HCT116 (cell line): ENCODE measurements at regions not wholly inside any gene's neighbourhood (a gene's known extent, or its start where the extent isn't known, plus 50 kb on each side); places are given as distances from the start of the nearest gene placed in this dataset.

Experiments used
- ATAC-seq: fragments of 200-7000 bp; cut with Tn5 transposase; 2 replicates; pipeline ENCODE4 v1.9.1; 2020; ENCODE audit warnings: mild to moderate bottlenecking, moderate library complexity
- BruUV-seq: library from RNA; stranded (reverse); fragments of 400-500 nt; replicated peaks from 2 replicates; lab custom pipeline; 2021; lab: Mats Ljungman, UMichigan
- CTCF ChIA-PET: fragments of 300-600 bp; sonication (Branson Sonifier 250); formaldehyde crosslinking; loops from one replicate; lab custom pipeline; 2021; ENCODE audit warnings: antibody characterized with exemption; lab: Charles Lee
- POLR2A ChIA-PET: fragments of 300-600, 350-600 bp; sonication (Branson Sonifier 250); formaldehyde crosslinking; loops from one replicate; lab custom pipeline; 2021; ENCODE audit warnings: antibody characterized with exemption; lab: Charles Lee
- RAD21 ChIA-PET, 2 experiments: fragments of 300-600 bp; sonication (Branson Sonifier 250); formaldehyde crosslinking; loops; one replicate each; lab custom pipeline; 2023; ENCODE audit warnings: low total read pairs in 2 of 2; ENCODE audit not compliant: uncharacterized antibody in 2 of 2, unreplicated experiment in 2 of 2, low non-redundant PET in 1 of 2; lab: Charles Lee
- DNase-seq: peaks from one replicate; pipeline ENCODE4 v3.0.0-alpha.2; 2010; ENCODE audit warnings: low read depth, low spot score
- H2AFZ ChIP-seq: fragments of 200-600 bp; shearing (Covaris generic), sonication (generic); 2 replicates; pipeline ENCODE4 v1.6.1; 2017; ENCODE audit warnings: low read depth, mixed run types, mixed read lengths, antibody characterized with exemption, low read length; ENCODE audit not compliant: poor library complexity, severe bottlenecking
- H3K27ac ChIP-seq: 2 replicates; pipeline ENCODE4 v1.5.1; 2012; ENCODE audit warnings: low read depth, low read length
- H3K27me3 ChIP-seq: fragments of 200-600 bp; sonication (generic); 2 replicates; pipeline ENCODE4 v1.6.1; 2016; ENCODE audit warnings: mixed run types, low read length, mixed read lengths; ENCODE audit not compliant: insufficient read depth
- H3K36me3 ChIP-seq, 2 experiments: fragments of 200-500 bp in 1 of 2; fragments of 200-600 bp in 1 of 2; sonication (Bioruptor generic) in 1 of 2; sonication (generic) in 1 of 2; 2 replicates each; pipeline versions ENCODE4 v1.5.1 to v1.6.1; 2014 to 2016; ENCODE audit warnings: low read length in 2 of 2, inconsistent platforms in 1 of 2, mixed read lengths in 1 of 2, mixed run types in 1 of 2; ENCODE audit not compliant: insufficient read depth in 2 of 2, control insufficient read depth in 1 of 2
- H3K4me1 ChIP-seq, 2 experiments: fragments of 200-600 bp in 1 of 2; sonication (generic) in 1 of 2; 2 replicates each; pipeline versions ENCODE4 v1.5.1 to v1.6.1; 2012 to 2017; ENCODE audit warnings: low read length in 2 of 2, inconsistent platforms in 1 of 2, mild to moderate bottlenecking in 1 of 2, mixed read lengths in 1 of 2, mixed run types in 1 of 2, moderate library complexity in 1 of 2; ENCODE audit not compliant: insufficient read depth in 2 of 2, control insufficient read depth in 1 of 2
- H3K4me2 ChIP-seq: fragments of 200-600 bp; sonication (generic); 2 replicates; pipeline ENCODE4 v1.6.1; 2017; ENCODE audit warnings: mixed run types, low read length, mixed read lengths
- H3K4me3 ChIP-seq, 2 experiments: fragments of 200-600 bp in 1 of 2; sonication (generic) in 1 of 2; replicated peaks in 1 of 2; 2 replicates each; pipeline ENCODE4 v1.5.1; 2011 to 2016; ENCODE audit warnings: low read length in 2 of 2, control low read depth in 1 of 2, low read depth in 1 of 2, mild to moderate bottlenecking in 1 of 2, mixed read lengths in 1 of 2, mixed run types in 1 of 2
- H3K79me2 ChIP-seq: fragments of 200-600 bp; sonication (generic); 2 replicates; pipeline ENCODE4 v1.6.1; 2017; ENCODE audit warnings: mild to moderate bottlenecking, mixed run types, low read length, moderate library complexity, mixed read lengths; ENCODE audit not compliant: insufficient read depth
- H3K9ac ChIP-seq: fragments of 200-600 bp; sonication (generic); 2 replicates; pipeline ENCODE4 v1.6.1; 2016; ENCODE audit warnings: low read length, mixed read lengths
- H3K9me2 ChIP-seq: fragments of 200-600 bp; sonication (generic), shearing (Covaris generic); 2 replicates; pipeline ENCODE4 v1.6.1; 2017; ENCODE audit warnings: mixed run types, mild to moderate bottlenecking, moderate library complexity; ENCODE audit not compliant: insufficient read depth
- H3K9me3 ChIP-seq, 2 experiments: fragments of 200-500 bp in 1 of 2; fragments of 200-600 bp in 1 of 2; sonication (Bioruptor generic) in 1 of 2; sonication (generic) in 1 of 2; 2 replicates each; pipeline ENCODE4 v1.6.1; 2014 to 2017; ENCODE audit warnings: low read length in 2 of 2, mixed read lengths in 2 of 2, inconsistent platforms in 1 of 2, low read depth in 1 of 2, mild to moderate bottlenecking in 1 of 2, mixed run types in 1 of 2, moderate library complexity in 1 of 2; ENCODE audit not compliant: control insufficient read depth in 1 of 2, insufficient read depth in 1 of 2
- H4K20me1 ChIP-seq: fragments of 200-600 bp; sonication (generic), shearing (Covaris generic); 2 replicates; pipeline ENCODE4 v1.6.1; 2017; ENCODE audit warnings: mixed run types, mild to moderate bottlenecking, moderate library complexity; ENCODE audit not compliant: insufficient read depth
- CEBPB ChIP-seq: IDR thresholded peaks from 2 replicates; pipeline ENCODE4 v1.6.1; 2012; ENCODE audit warnings: low read depth
- EGR1 ChIP-seq: IDR thresholded peaks from 2 replicates; pipeline ENCODE4 v1.6.1; 2012; ENCODE audit warnings: low read depth
- ELF1 ChIP-seq: IDR thresholded peaks from 2 replicates; pipeline ENCODE4 v1.6.1; 2012; ENCODE audit warnings: low read depth, borderline replicate concordance
- EZH2 ChIP-seq: fragments of 200-600 bp; sonication (generic); IDR thresholded peaks from 2 replicates; pipeline ENCODE4 v1.6.1; 2017; ENCODE audit warnings: antibody characterized with exemption, mixed run types
- JUND ChIP-seq: IDR thresholded peaks from 2 replicates; pipeline ENCODE4 v1.6.1; 2012
- POLR2A ChIP-seq: IDR thresholded peaks from 2 replicates; pipeline ENCODE4 v1.7.0; 2011; ENCODE audit warnings: borderline replicate concordance; ENCODE audit not compliant: insufficient read depth, insufficient read length; ENCODE audit errors: extremely low read depth
- RAD21 ChIP-seq: IDR thresholded peaks from 2 replicates; pipeline ENCODE4 v1.6.1; 2012; ENCODE audit warnings: low read depth, mild to moderate bottlenecking
- SP1 ChIP-seq: IDR thresholded peaks from 2 replicates; pipeline ENCODE4 v1.6.1; 2012; ENCODE audit warnings: low read depth
- SRF ChIP-seq: IDR thresholded peaks from 2 replicates; pipeline ENCODE4 v1.6.1; 2012; ENCODE audit warnings: low read depth
- TCF7L2 ChIP-seq: IDR thresholded peaks from 2 replicates; pipeline ENCODE4 v1.7.0; 2011; ENCODE audit warnings: borderline replicate concordance, inconsistent platforms; ENCODE audit not compliant: insufficient read depth, insufficient read length; ENCODE audit errors: extremely low read depth
- YY1 ChIP-seq: IDR thresholded peaks from 2 replicates; pipeline ENCODE4 v1.6.1; 2011; ENCODE audit warnings: low read length, low read depth, moderate library complexity, mild to moderate bottlenecking; ENCODE audit not compliant: insufficient replicate concordance; ENCODE audit errors: extremely low read depth
- ZFX ChIP-seq: fragments of 450-650 bp; IDR thresholded peaks from 2 replicates; pipeline ENCODE4 v1.6.1; 2017
- ZNF274 ChIP-seq: fragments of 200-500 bp; sonication (Bioruptor generic); IDR thresholded peaks from 2 replicates; pipeline ENCODE4 v1.6.1; 2014; ENCODE audit warnings: mild to moderate bottlenecking, low read depth, low read length, inconsistent platforms
- intact Hi-C: fragments of 100-400 bp; cut with micrococcal nuclease; formaldehyde crosslinking; loops from 2 replicates; pipeline ENCODE4 v1.10.0; 2022
- TF ChIP-seq, protein P1 (sequence below): IDR thresholded peaks from 2 replicates; pipeline ENCODE4 v1.6.1; 2012
- TF ChIP-seq, protein P2 (sequence below): IDR thresholded peaks from 2 replicates; pipeline ENCODE4 v1.6.1; 2012
- TF ChIP-seq, protein P3 (sequence below): IDR thresholded peaks from 2 replicates; pipeline ENCODE4 v1.6.1; 2012; ENCODE audit warnings: low read depth
- TF ChIP-seq, protein P4 (sequence below), 3 experiments: fragments of 200-600 bp in 1 of 3; sonication (generic) in 1 of 3; IDR thresholded peaks in 2 of 3; conservative IDR thresholded peaks in 1 of 3; 2 replicates each; pipeline ENCODE4 v1.5.1; 2012 to 2017; ENCODE audit warnings: low read depth in 2 of 3, low read length in 2 of 3, antibody characterized with exemption in 1 of 3, borderline replicate concordance in 1 of 3, control low read depth in 1 of 3, mild to moderate bottlenecking in 1 of 3, mixed read lengths in 1 of 3, mixed run types in 1 of 3, moderate library complexity in 1 of 3; ENCODE audit not compliant: insufficient read depth in 1 of 3

DNA sequence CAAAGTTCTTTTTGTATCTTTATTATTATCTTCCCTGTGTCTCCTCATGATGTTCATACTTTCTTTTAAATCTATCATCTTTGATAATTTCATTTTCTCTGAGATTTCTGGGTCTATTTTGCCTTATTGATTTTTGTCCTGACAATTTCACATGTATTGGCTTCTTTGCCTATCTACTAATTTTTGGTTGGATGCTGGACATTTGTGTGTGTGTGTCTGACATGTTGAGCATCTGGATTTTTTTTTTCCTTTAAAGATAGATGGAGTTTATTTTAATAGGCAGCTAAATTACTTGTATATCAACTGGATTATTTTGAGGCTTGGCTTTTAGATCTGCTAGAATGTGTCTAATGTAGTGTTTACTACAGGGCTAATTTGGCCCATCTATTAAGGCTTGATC lies 178.0 kb upstream of the MOCS2 start:
- TF ChIP-seq, protein P1, sequence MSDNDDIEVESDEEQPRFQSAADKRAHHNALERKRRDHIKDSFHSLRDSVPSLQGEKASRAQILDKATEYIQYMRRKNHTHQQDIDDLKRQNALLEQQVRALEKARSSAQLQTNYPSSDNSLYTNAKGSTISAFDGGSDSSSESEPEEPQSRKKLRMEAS, result no peak
- TF ChIP-seq POLR2A (no peak), SP1 (no peak), TCF7L2 (no peak), RAD21 (no peak), JUND (no peak), ELF1 (no peak), SRF (no peak), YY1 (no peak), EZH2 (no peak), CEBPB (no peak), EGR1 (no peak), ZNF274 (no peak), ZFX (no peak)
- TF ChIP-seq, protein P2, sequence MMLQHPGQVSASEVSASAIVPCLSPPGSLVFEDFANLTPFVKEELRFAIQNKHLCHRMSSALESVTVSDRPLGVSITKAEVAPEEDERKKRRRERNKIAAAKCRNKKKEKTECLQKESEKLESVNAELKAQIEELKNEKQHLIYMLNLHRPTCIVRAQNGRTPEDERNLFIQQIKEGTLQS, result no peak
- TF ChIP-seq, protein P3, sequence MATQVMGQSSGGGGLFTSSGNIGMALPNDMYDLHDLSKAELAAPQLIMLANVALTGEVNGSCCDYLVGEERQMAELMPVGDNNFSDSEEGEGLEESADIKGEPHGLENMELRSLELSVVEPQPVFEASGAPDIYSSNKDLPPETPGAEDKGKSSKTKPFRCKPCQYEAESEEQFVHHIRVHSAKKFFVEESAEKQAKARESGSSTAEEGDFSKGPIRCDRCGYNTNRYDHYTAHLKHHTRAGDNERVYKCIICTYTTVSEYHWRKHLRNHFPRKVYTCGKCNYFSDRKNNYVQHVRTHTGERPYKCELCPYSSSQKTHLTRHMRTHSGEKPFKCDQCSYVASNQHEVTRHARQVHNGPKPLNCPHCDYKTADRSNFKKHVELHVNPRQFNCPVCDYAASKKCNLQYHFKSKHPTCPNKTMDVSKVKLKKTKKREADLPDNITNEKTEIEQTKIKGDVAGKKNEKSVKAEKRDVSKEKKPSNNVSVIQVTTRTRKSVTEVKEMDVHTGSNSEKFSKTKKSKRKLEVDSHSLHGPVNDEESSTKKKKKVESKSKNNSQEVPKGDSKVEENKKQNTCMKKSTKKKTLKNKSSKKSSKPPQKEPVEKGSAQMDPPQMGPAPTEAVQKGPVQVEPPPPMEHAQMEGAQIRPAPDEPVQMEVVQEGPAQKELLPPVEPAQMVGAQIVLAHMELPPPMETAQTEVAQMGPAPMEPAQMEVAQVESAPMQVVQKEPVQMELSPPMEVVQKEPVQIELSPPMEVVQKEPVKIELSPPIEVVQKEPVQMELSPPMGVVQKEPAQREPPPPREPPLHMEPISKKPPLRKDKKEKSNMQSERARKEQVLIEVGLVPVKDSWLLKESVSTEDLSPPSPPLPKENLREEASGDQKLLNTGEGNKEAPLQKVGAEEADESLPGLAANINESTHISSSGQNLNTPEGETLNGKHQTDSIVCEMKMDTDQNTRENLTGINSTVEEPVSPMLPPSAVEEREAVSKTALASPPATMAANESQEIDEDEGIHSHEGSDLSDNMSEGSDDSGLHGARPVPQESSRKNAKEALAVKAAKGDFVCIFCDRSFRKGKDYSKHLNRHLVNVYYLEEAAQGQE, result no peak
- TF ChIP-seq, protein P4, sequence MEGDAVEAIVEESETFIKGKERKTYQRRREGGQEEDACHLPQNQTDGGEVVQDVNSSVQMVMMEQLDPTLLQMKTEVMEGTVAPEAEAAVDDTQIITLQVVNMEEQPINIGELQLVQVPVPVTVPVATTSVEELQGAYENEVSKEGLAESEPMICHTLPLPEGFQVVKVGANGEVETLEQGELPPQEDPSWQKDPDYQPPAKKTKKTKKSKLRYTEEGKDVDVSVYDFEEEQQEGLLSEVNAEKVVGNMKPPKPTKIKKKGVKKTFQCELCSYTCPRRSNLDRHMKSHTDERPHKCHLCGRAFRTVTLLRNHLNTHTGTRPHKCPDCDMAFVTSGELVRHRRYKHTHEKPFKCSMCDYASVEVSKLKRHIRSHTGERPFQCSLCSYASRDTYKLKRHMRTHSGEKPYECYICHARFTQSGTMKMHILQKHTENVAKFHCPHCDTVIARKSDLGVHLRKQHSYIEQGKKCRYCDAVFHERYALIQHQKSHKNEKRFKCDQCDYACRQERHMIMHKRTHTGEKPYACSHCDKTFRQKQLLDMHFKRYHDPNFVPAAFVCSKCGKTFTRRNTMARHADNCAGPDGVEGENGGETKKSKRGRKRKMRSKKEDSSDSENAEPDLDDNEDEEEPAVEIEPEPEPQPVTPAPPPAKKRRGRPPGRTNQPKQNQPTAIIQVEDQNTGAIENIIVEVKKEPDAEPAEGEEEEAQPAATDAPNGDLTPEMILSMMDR (IDR thresholded peaks at IDR 0.05 in 2 of 3, conservative IDR thresholded peaks at IDR 0.05 in 1 of 3; ENCODE audit: borderline replicate concordance in 1 of 3, insufficient read depth in 1 of 3, low read depth in 2 of 3, low read length in 2 of 3), result no peak
- BruUV-seq, result no TSS peak
- Histone ChIP-seq H2AFZ (no peak overlapping the region), H3K79me2 (no peaks in the 10 kb centered on the region), H3K4me1 (no peaks in the 10 kb centered on the region), H3K9ac (no peak overlapping the region), H3K9me3 (no peaks in the 10 kb centered on the region), H3K4me2 (no peak overlapping the region), H3K27me3 (no peaks in the 10 kb centered on the region), H3K36me3 (no peaks in the 10 kb centered on the region; a peak in 1 of 4 replicates), H3K27ac (no peak overlapping the region), H4K20me1 (no peaks in the 10 kb centered on the region), H3K9me2 (no peaks in the 10 kb centered on the region), H3K4me3 (no peak overlapping the region)
- RAD21 ChIA-PET, result no interaction called here
- ATAC-seq (no peak), DNase-seq (no peak)
- intact Hi-C loops, result no loop called here
- CTCF ChIA-PET, result no interaction called here
- POLR2A ChIA-PET, result no interaction called here
